Sigmoid colon (tissue), 4 donors: ENCODE measurements at regions not wholly inside any gene's neighbourhood (a gene's known extent, or its start where the extent isn't known, plus 50 kb on each side); places are given as distances from the start of the nearest gene placed in this dataset.

Experiments
- CTCF ChIP-seq, 4 experiments: fragments of 450-650 bp in 3 of 4; fragments of 200-600 bp in 1 of 4; IDR thresholded peaks; one replicate each; pipeline ENCODE4 v1.5.1; 2016 to 2019; ENCODE audit warnings: antibody characterized with exemption in 4 of 4, mild to moderate bottlenecking in 3 of 4, moderate library complexity in 2 of 4
- EP300 ChIP-seq, 4 donors: sonication (generic); formaldehyde crosslinking; IDR thresholded peaks; one replicate each; pipeline ENCODE4 v1.6.1; 2017; ENCODE audit warnings: antibody characterized with exemption in 4 of 4
- POLR2A ChIP-seq, 2 donors: fragments of 450-650 bp; IDR thresholded peaks; one replicate each; pipeline ENCODE4 v1.6.1; 2016; ENCODE audit warnings: antibody characterized with exemption in 2 of 2, mild to moderate bottlenecking in 2 of 2, moderate library complexity in 2 of 2
- POLR2AphosphoS5 ChIP-seq, 4 donors: sonication (generic); formaldehyde crosslinking; IDR thresholded peaks; one replicate each; pipeline ENCODE4 v1.6.1; 2017; ENCODE audit warnings: antibody characterized with exemption in 4 of 4

- no peak for TF ChIP-seq CTCF (IDR thresholded peaks at IDR 0.05)
- TF ChIP-seq POLR2A (IDR thresholded peaks at IDR 0.05), result no peak
- no peak for TF ChIP-seq POLR2AphosphoS5 (IDR thresholded peaks at IDR 0.05)
- TF ChIP-seq EP300 (IDR thresholded peaks at IDR 0.05), result no peak
Measured at GRCh38 chr17:53472586-53472985, 350.1 kb upstream of the KIF2B start.
